B cell (primary cell): ENCODE measurements at regions not wholly inside any gene's neighbourhood (a gene's known extent, or its start where the extent isn't known, plus 50 kb on each side); places are given as distances from the start of the nearest gene placed in this dataset.

Source experiments
- ATAC-seq: fragments of 200-7000 bp; cut with Tn5 transposase; one replicate; pipeline ENCODE4 v1.10.0; 2021; ENCODE audit warnings: low read depth, mild to moderate bottlenecking, moderate number of reproducible peaks, moderate library complexity
- CTCF ChIA-PET: fragments of 350-600 bp; sonication (Branson Sonifier 250); formaldehyde crosslinking; loops from one replicate; lab custom pipeline; 2021; ENCODE audit warnings: antibody characterized with exemption, inconsistent platforms; lab: Charles Lee
- POLR2A ChIA-PET: fragments of 350-600 bp; sonication (Branson Sonifier 250); formaldehyde crosslinking; loops from one replicate; lab custom pipeline; 2021; ENCODE audit warnings: antibody characterized with exemption; lab: Charles Lee
- DNase-seq: peaks from one replicate; pipeline ENCODE4 v3.0.0; 2013
- H2AFZ ChIP-seq: 2 replicates; pipeline ENCODE4 v1.6.1; 2012; ENCODE audit warnings: mild to moderate bottlenecking, low read depth, low read length; ENCODE audit not compliant: insufficient read depth, poor library complexity, severe bottlenecking
- H3K27ac ChIP-seq, 2 donors: 1 replicate in 1 of 2; 2 replicates in 1 of 2; pipeline ENCODE4 v1.5.1; 2012 to 2013; ENCODE audit warnings: low read length in 2 of 2, mild to moderate bottlenecking in 2 of 2, moderate library complexity in 1 of 2
- H3K27me3 ChIP-seq, 4 experiments: fragments of 200-600 bp in 1 of 4; sonication (generic) in 1 of 4; replicated peaks in 1 of 4; 1 replicate in 2 of 4; 2 replicates in 2 of 4; pipeline versions ENCODE4 v1.6.1 to v1.7.0; 2013 to 2016; ENCODE audit warnings: low read length in 3 of 4, mild to moderate bottlenecking in 2 of 4, mixed read lengths in 1 of 4, moderate library complexity in 1 of 4; ENCODE audit not compliant: insufficient read depth in 4 of 4, control insufficient read depth in 3 of 4; ENCODE audit errors: control extremely low read depth in 1 of 4
- H3K36me3 ChIP-seq, 2 experiments: replicated peaks in 1 of 2; 1 replicate in 1 of 2; 2 replicates in 1 of 2; pipeline versions ENCODE4 v1.6.1 to v1.7.1; 2013; ENCODE audit warnings: low read length in 1 of 2; ENCODE audit not compliant: insufficient read depth in 2 of 2, control insufficient read depth in 1 of 2; ENCODE audit errors: control extremely low read depth in 1 of 2, extremely low read depth in 1 of 2
- H3K4me1 ChIP-seq, 2 donors: fragments of 200-600 bp in 1 of 2; sonication (generic) in 1 of 2; 1 replicate in 1 of 2; 2 replicates in 1 of 2; pipeline versions ENCODE4 v1.5.1 to v1.6.1; 2013 to 2017; ENCODE audit warnings: low read length in 2 of 2; ENCODE audit not compliant: control insufficient read depth in 2 of 2, insufficient read depth in 2 of 2
- H3K4me2 ChIP-seq: replicated peaks from 2 replicates; pipeline ENCODE3; 2012; ENCODE audit warnings: mild to moderate bottlenecking, low read depth, low read length; ENCODE audit not compliant: poor library complexity, severe bottlenecking
- H3K4me3 ChIP-seq, 5 experiments: fragments of 200-600 bp in 1 of 5; sonication (generic) in 1 of 5; 1 replicate in 3 of 5; 2 replicates in 2 of 5; pipeline versions ENCODE4 v1.5.1 to v1.7.0; 2011 to 2016; ENCODE audit warnings: low read length in 4 of 5, mild to moderate bottlenecking in 4 of 5, low read depth in 2 of 5, control low read depth in 1 of 5, moderate library complexity in 1 of 5; ENCODE audit not compliant: insufficient read depth in 1 of 5; ENCODE audit errors: control extremely low read depth in 1 of 5, extremely low read depth in 1 of 5
- H3K79me2 ChIP-seq: fragments of 200-600 bp; sonication (generic); one replicate; pipeline ENCODE4 v1.6.0; 2016; ENCODE audit warnings: low read length; ENCODE audit not compliant: control insufficient read depth, insufficient read depth
- H3K9ac ChIP-seq: fragments of 200-600 bp; sonication (generic); 2 replicates; pipeline ENCODE4 v1.6.1; 2017; ENCODE audit warnings: mild to moderate bottlenecking, low read length, moderate library complexity
- H3K9me3 ChIP-seq, 3 donors: one replicate each; pipeline versions ENCODE4 v1.6.1 to v1.7.1; 2013; ENCODE audit warnings: low read length in 2 of 3; ENCODE audit not compliant: control insufficient read depth in 2 of 3, insufficient read depth in 1 of 3; ENCODE audit errors: control extremely low read depth in 1 of 3
- H4K20me1 ChIP-seq: 2 replicates; pipeline ENCODE4 v1.6.0; 2012; ENCODE audit warnings: mild to moderate bottlenecking, low read length; ENCODE audit not compliant: insufficient read depth, control insufficient read depth, poor library complexity, severe bottlenecking
- H3K27ac Mint-ChIP-seq: one replicate; pipeline ENCODE4 v1.8.0; 2021; ENCODE audit warnings: mixed read lengths
- H3K27me3 Mint-ChIP-seq: one replicate; pipeline ENCODE4 v1.8.0; 2021; ENCODE audit warnings: mixed read lengths
- H3K4me1 Mint-ChIP-seq: one replicate; pipeline ENCODE4 v1.8.0; 2021; ENCODE audit warnings: mixed read lengths
- H3K4me3 Mint-ChIP-seq: one replicate; pipeline ENCODE4 v1.8.0; 2021; ENCODE audit warnings: mixed read lengths
- H3K9me3 Mint-ChIP-seq: one replicate; pipeline ENCODE4 v1.8.0; 2022; ENCODE audit warnings: mixed read lengths; ENCODE audit not compliant: insufficient read depth
- CTCF ChIP-seq: fragments of 200-600 bp; IDR thresholded peaks from one replicate; pipeline ENCODE4 v1.8.0; 2022; ENCODE audit warnings: antibody characterized with exemption, mild to moderate bottlenecking
- EZH2 ChIP-seq: IDR thresholded peaks from 2 replicates; pipeline ENCODE4 v1.6.1; 2012; ENCODE audit warnings: borderline replicate concordance, low read depth, mild to moderate bottlenecking, moderate library complexity, low read length; ENCODE audit not compliant: insufficient read depth, poor library complexity, severe bottlenecking
- WGBS: methylation state at CpG from one replicate; pipeline ENCODE4 v1.1.5; 2013; ENCODE audit warnings: missing lambda C conversion rate; ENCODE audit not compliant: insufficient coverage; 5-methylcytosine and 5-hydroxymethylcytosine counted together
- intact Hi-C: fragments of 100-400 bp; cut with micrococcal nuclease; formaldehyde crosslinking; loops from one replicate; pipeline ENCODE4 v1.10.0; 2022

- no peaks in the 10 kb centered on the region for H4K20me1 ChIP-seq
- no peak overlapping the region for H3K9ac ChIP-seq
- Mint-ChIP-seq H3K27me3 (peaks cover 9% of the 10 kb centered on the region), H3K4me1 (peaks cover 3% of the 10 kb centered on the region), H3K9me3 (no peaks in the 10 kb centered on the region), H3K4me3 (no peak overlapping the region), H3K27ac (no peak overlapping the region)
- DNase-seq (no peak), ATAC-seq (no peak)
- no peak overlapping the region for H3K27ac ChIP-seq
- WGBS = 73% methylated on average over 5 of the region's 5 CpGs
- CTCF ChIA-PET = interaction anchor here (1.0 to 13.4 kb wide), 2 partner anchors 135 to 601 kb away, joined by 3 to 303 read pairs; no protein-coding TSS in a partner anchor
- H3K4me3 ChIP-seq = no peak overlapping the region
- POLR2A ChIA-PET = no interaction called here
- intact Hi-C loops = no loop called here
- no peak overlapping the region for H3K4me2 ChIP-seq
- H3K4me1 ChIP-seq = peaks cover 0 to 3% of the 10 kb centered on the region in 2 donors
- no peaks in the 10 kb centered on the region for H3K36me3 ChIP-seq
- no peak overlapping the region for H2AFZ ChIP-seq
- H3K27me3 ChIP-seq = peaks cover 0 to 4% (median 0%) of the 10 kb centered on the region in 4 experiments
- no peaks in the 10 kb centered on the region for H3K9me3 ChIP-seq
- TF ChIP-seq EZH2 = no peak
- no peak for TF ChIP-seq CTCF
- H3K79me2 ChIP-seq = no peaks in the 10 kb centered on the region
Measured at GRCh38 chr2:191557841-191558240, 120.1 kb upstream of the NABP1 start.

- H3K36me3 ChIP-seq = no peaks in the 10 kb centered on the region
- no peak overlapping the region for H3K9ac ChIP-seq
- intact Hi-C loops = no loop called here
- ATAC-seq (no peak), DNase-seq (no peak)
- no peaks in the 10 kb centered on the region for H3K9me3 ChIP-seq
- no peaks in the 10 kb centered on the region for H4K20me1 ChIP-seq
- H3K4me1 ChIP-seq = peaks cover 0 to 3% of the 10 kb centered on the region in 2 donors
- H3K27ac ChIP-seq = no peak overlapping the region
- no CpG with 5 or more reads among the region's 4 CpGs for WGBS
- Mint-ChIP-seq H3K27me3 (peaks cover 7% of the 10 kb centered on the region), H3K4me1 (peaks cover 3% of the 10 kb centered on the region), H3K27ac (no peak overlapping the region), H3K4me3 (no peak overlapping the region), H3K9me3 (no peaks in the 10 kb centered on the region)
- no peak for TF ChIP-seq CTCF
- TF ChIP-seq EZH2 = no peak
- H3K27me3 ChIP-seq = peaks cover 0 to 4% (median 0%) of the 10 kb centered on the region in 4 experiments
- no peaks in the 10 kb centered on the region for H3K79me2 ChIP-seq
- H3K4me3 ChIP-seq = no peak overlapping the region
- no peak overlapping the region for H3K4me2 ChIP-seq
- CTCF ChIA-PET = interaction anchor here (0.9 to 13.4 kb wide), 4 partner anchors 16 to 603 kb away, joined by 3 to 303 read pairs (median 7); no protein-coding TSS in a partner anchor
- POLR2A ChIA-PET = no interaction called here
- H2AFZ ChIP-seq = no peak overlapping the region
Measured at GRCh38 chr2:191559569-191559968, 118.4 kb upstream of the NABP1 start.
